SU-DHL-6 (cell line): ENCODE measurements at regions not wholly inside any gene's neighbourhood (a gene's known extent, or its start where the extent isn't known, plus 50 kb on each side); places are given as distances from the start of the nearest gene placed in this dataset.

Source experiments
- H2AFZ ChIP-seq: fragments of 200-600 bp; sonication (generic); 2 replicates; pipeline ENCODE4 v1.6.1; 2014; ENCODE audit warnings: low read depth, mild to moderate bottlenecking, moderate library complexity, mixed read lengths, antibody characterized with exemption, low read length; ENCODE audit not compliant: severe bottlenecking
- H3F3A ChIP-seq: fragments of 200-600 bp; shearing (Covaris generic); 2 replicates; pipeline ENCODE4 v1.6.0; 2016; ENCODE audit warnings: antibody characterized with exemption, mild to moderate bottlenecking; ENCODE audit not compliant: insufficient read depth
- H3K27ac ChIP-seq: fragments of 200-600 bp; sonication (generic); 2 replicates; pipeline ENCODE4 v1.5.1; 2016; ENCODE audit warnings: low read depth, mild to moderate bottlenecking, low read length, moderate library complexity, mixed read lengths
- H3K27me3 ChIP-seq: fragments of 200-600 bp; sonication (generic), shearing (Covaris generic); 2 replicates; pipeline ENCODE4 v1.6.0; 2014; ENCODE audit warnings: mild to moderate bottlenecking, low read length
- H3K36me3 ChIP-seq: fragments of 200-600 bp; sonication (generic); 2 replicates; pipeline ENCODE4 v1.6.1; 2014; ENCODE audit warnings: mild to moderate bottlenecking, low read length, mixed read lengths
- H3K4me2 ChIP-seq: fragments of 300-600, 200-600 bp; shearing (Covaris generic), sonication (generic); 2 replicates; pipeline ENCODE4 v1.6.0; 2014; ENCODE audit warnings: low read length, low read depth, mild to moderate bottlenecking; ENCODE audit not compliant: poor library complexity, severe bottlenecking
- H3K4me3 ChIP-seq: fragments of 200-600 bp; sonication (generic); 2 replicates; pipeline ENCODE4 v1.5.1; 2014; ENCODE audit warnings: antibody characterized with exemption, low read length, mild to moderate bottlenecking, mixed read lengths; ENCODE audit not compliant: insufficient read depth, poor library complexity, severe bottlenecking
- H3K79me2 ChIP-seq: fragments of 200-600 bp; sonication (generic); 2 replicates; pipeline ENCODE4 v1.6.1; 2014; ENCODE audit warnings: mild to moderate bottlenecking, low read length, moderate library complexity; ENCODE audit not compliant: insufficient read depth
- H3K9ac ChIP-seq: fragments of 200-600 bp; sonication (generic); 2 replicates; pipeline ENCODE4 v1.7.0; 2014; ENCODE audit warnings: mild to moderate bottlenecking, low read length
- H3K9me2 ChIP-seq: fragments of 200-600 bp; sonication (generic); replicated peaks from 2 replicates; pipeline ENCODE4 v1.6.1; 2014; ENCODE audit warnings: low read length; ENCODE audit not compliant: insufficient read depth
- H3K9me3 ChIP-seq: fragments of 200-600 bp; sonication (generic); 2 replicates; pipeline ENCODE4 v1.6.1; 2014; ENCODE audit warnings: low read length, mixed read lengths; ENCODE audit not compliant: insufficient read depth
- H4K20me1 ChIP-seq: fragments of 200-600 bp; sonication (generic); 2 replicates; pipeline ENCODE4 v1.6.1; 2014; ENCODE audit warnings: low read depth, mild to moderate bottlenecking, antibody characterized with exemption, low read length, moderate library complexity, mixed read lengths
- EZH2phosphoT487 ChIP-seq: fragments of 200-600 bp; sonication (generic), shearing (Covaris generic); conservative IDR thresholded peaks from 2 replicates; pipeline ENCODE4 v1.6.1; 2018; ENCODE audit warnings: mild to moderate bottlenecking, antibody characterized with exemption, low read length, moderate library complexity, mixed read lengths
- TF ChIP-seq, protein P1 (sequence below): fragments of 200-600 bp; sonication (generic); IDR thresholded peaks from one replicate; pipeline ENCODE4 v1.5.1; 2017; ENCODE audit warnings: antibody characterized with exemption, mild to moderate bottlenecking, low read length, moderate library complexity; ENCODE audit not compliant: insufficient read depth, poor library complexity, severe bottlenecking

DNA sequence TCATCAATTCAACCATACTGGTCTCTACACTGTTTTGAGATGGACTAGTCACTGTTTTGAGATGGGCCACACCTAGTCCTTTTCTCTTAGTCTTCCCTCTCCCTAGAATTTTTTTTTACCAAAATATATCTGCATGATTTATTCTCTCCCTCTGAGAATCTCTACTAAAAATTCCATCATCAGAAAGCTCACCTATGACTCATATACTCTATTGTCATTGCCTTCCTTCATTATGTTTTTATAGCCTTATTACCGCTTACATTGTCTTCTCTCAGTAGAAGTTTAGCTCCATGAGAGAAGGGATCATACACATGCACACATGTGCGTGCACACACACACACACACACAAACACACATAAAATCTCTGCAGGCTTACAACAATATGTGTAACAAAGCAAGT lies 303.6 kb downstream of the PCDH10 start:
- Histone ChIP-seq H3K79me2 (no peaks in the 10 kb centered on the region), H3K4me3 (no peak overlapping the region), H2AFZ (no peak overlapping the region), H4K20me1 (no peaks in the 10 kb centered on the region), H3K4me2 (no peak overlapping the region), H3K36me3 (no peaks in the 10 kb centered on the region), H3K9me2 (no peaks in the 10 kb centered on the region), H3K9me3 (no peaks in the 10 kb centered on the region), H3K9ac (no peak overlapping the region), H3K27ac (no peak overlapping the region), H3K27me3 (no peaks in the 10 kb centered on the region), H3F3A (no peaks in the 10 kb centered on the region)
- TF ChIP-seq EZH2phosphoT487: no peak
- TF ChIP-seq, protein P1, sequence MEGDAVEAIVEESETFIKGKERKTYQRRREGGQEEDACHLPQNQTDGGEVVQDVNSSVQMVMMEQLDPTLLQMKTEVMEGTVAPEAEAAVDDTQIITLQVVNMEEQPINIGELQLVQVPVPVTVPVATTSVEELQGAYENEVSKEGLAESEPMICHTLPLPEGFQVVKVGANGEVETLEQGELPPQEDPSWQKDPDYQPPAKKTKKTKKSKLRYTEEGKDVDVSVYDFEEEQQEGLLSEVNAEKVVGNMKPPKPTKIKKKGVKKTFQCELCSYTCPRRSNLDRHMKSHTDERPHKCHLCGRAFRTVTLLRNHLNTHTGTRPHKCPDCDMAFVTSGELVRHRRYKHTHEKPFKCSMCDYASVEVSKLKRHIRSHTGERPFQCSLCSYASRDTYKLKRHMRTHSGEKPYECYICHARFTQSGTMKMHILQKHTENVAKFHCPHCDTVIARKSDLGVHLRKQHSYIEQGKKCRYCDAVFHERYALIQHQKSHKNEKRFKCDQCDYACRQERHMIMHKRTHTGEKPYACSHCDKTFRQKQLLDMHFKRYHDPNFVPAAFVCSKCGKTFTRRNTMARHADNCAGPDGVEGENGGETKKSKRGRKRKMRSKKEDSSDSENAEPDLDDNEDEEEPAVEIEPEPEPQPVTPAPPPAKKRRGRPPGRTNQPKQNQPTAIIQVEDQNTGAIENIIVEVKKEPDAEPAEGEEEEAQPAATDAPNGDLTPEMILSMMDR: no peak

GRCh38 chr4:133450813-133451212 lies 301.7 kb downstream of the PCDH10 start:
- Histone ChIP-seq H3K36me3 (no peaks in the 10 kb centered on the region), H3K27ac (no peak overlapping the region), H2AFZ (no peak overlapping the region), H3K79me2 (no peaks in the 10 kb centered on the region), H3K4me3 (no peak overlapping the region), H3K27me3 (no peaks in the 10 kb centered on the region), H3K9ac (no peak overlapping the region), H3K4me2 (no peak overlapping the region), H3K9me3 (no peaks in the 10 kb centered on the region), H4K20me1 (no peaks in the 10 kb centered on the region), H3F3A (no peaks in the 10 kb centered on the region), H3K9me2 (no peaks in the 10 kb centered on the region)
- TF ChIP-seq, protein P1: no peak
- TF ChIP-seq EZH2phosphoT487: no peak

DNA sequence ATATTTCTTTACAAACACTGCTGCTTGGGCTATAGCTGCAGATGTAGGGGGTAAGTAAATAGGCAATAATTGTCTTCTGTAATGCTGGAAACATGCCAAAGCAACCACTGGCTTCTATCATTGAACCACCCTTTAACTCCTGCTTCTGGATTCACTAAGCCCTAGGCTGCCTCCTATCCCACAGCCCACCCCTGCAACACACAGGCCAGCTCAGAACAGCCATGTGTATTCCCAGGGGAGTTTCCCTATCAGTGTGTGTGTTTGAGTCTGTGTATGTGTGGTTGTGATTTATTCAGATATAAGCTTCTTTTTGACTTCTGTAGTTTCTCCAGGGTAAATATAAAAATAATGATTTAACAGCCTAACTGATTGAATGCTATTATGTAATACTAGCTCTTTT lies 291.3 kb downstream of the PCDH10 start:
- no peaks in the 10 kb centered on the region for H4K20me1 ChIP-seq
- H3K9me2 ChIP-seq: no peaks in the 10 kb centered on the region
- H3K79me2 ChIP-seq: no peaks in the 10 kb centered on the region
- no peak overlapping the region for H3K4me3 ChIP-seq
- H3K27me3 ChIP-seq: no peaks in the 10 kb centered on the region
- H3K36me3 ChIP-seq: no peaks in the 10 kb centered on the region
- no peak overlapping the region for H3K4me2 ChIP-seq
- H3K27ac ChIP-seq: no peak overlapping the region
- no peak for TF ChIP-seq EZH2phosphoT487
- TF ChIP-seq, protein P1: no peak
- no peak overlapping the region for H3K9ac ChIP-seq
- H3K9me3 ChIP-seq: no peaks in the 10 kb centered on the region
- no peaks in the 10 kb centered on the region for H3F3A ChIP-seq
- no peak overlapping the region for H2AFZ ChIP-seq
